NCI-H2171 treated with DMSO at 0.1 percent for 48 hours (cell line): ENCODE measurements at regions not wholly inside any gene's neighbourhood (a gene's known extent, or its start where the extent isn't known, plus 50 kb on each side); places are given as distances from the start of the nearest gene placed in this dataset.

Experiments
- DNase-seq: peaks from one replicate; lab custom pipeline; 2025; lab: John Stamatoyannopoulos, UW

DNA sequence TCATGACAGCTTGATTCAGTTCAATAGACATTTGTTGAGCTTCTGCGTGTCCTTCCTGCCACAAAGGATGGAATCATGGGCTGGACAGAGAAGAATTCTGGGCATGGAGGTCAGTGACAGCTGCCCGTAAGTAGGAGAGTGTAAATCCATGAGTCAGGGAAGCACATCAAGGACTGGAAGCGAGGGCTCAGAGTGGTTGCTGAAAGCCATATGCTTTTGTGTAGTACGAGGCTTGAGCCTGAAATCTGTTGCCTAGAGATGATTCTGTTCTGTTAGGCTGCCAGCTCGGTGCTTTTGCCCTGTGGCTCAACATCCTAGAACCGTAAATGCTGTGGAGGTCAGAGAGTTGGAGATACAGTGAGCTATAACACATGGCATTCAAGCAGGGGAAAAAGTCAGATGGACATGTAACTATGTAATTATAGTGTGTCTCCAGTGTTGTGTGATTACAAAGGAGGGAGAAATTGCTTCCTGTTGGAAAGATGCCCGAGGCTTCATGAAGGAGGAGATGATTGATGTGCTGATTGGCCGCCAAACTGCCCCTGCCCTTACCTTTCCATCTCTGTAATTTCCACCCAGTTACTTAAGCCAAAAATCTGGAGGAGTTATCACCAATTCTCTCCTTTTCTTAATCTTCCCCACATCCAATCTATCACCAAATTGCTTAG lies 92.8 kb upstream of the CACNA1E start:
- DNase-seq: peak; percentile 9

- DNase-seq: no peak
Measured at GRCh38 chr1:181391301-181391900, 91.9 kb upstream of the CACNA1E start.

DNA sequence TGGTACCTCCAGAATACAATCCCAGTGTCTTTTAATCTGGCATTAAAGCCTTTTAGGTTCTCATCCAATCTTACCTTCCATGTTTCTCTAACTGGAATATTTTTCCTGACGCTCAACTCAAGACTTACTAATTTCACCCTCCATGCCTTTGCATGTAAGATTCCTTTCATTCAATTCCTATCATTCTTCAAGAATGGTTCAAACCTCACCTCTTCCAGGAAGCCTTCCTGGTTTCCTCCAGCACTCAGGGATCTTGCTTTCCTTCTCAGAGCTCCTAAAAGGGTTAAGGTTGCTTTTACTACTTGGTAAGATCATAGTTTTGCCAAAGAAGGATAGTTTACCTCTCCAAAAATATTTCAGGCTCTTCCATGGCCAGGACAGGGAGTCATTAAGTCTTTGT lies 91.2 kb upstream of the CACNA1E start:
- no peak for DNase-seq

DNA sequence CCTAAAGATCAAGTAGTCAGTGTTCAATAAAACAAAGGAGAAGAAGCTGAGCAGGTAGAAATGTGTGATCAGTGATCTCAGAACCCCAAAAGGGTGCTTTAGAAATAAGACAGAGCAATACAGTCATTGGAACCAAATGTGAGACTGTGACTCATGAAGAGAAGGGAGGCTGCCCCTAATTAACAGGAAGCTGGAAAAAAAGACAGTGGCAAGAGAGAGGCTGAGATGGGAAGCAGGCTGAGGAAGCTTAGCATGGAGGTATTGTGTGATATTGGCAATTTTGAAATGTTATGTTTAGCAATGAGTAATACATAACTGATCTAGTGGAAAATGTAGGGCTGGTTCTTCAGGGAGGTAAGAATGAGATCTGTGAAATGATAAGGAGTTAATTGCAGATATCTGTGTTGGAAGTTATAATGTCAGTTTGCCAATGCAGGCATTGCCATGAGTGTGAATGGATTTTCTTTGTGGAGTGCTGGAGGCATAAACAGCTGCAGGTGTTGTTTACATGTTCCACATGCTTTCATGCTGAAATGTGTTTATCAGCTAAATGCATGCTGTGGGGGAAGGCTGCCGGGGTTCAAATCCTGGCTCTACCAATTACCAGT lies 90.6 kb upstream of the CACNA1E start:
- DNase-seq: no peak

- no peak for DNase-seq
Measured at GRCh38 chr1:181394766-181395165, 88.6 kb upstream of the CACNA1E start.

- no peak for DNase-seq
Measured at GRCh38 chr1:181396171-181396670, 87.1 kb upstream of the CACNA1E start.

DNA sequence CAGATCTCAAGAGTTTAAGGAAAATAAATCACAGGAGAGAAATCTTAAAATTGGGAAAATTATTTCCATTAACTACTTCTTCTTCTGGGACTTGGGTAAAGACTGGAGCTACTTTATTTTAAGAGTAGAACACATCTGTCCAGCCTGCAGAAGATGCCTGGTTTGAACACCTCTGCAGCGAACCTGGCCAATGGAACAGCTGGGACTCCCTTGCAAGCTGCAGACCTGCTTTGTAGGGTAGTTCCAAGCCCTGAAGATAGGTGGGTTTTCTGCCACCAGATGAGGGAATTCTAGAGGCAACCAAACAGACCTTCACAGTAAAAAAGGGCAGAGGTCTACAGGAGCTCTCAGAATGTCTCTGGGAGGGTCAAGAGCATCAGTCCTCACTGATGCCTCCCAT lies 86.5 kb upstream of the CACNA1E start:
- no peak for DNase-seq

DNA sequence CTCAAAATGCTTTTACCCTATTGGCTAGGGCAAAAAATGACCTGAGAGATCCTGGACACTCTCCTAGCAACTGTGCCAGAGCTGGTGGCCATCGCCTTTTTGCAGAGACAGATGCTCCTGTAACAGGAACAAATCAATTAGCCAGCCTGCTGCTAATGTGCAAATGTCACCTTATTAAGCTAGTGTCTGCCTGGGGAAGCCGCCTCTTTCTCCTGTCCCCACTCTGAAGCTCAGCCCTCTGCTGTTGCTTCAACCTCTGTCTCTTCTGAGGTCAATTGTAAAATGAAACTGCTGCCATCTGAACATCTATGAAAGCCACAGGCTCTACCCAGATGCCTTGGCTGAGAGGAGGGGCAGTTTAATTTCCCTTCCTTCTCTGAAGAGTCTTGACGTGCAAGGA lies 85.5 kb upstream of the CACNA1E start:
- DNase-seq: no peak

DNA sequence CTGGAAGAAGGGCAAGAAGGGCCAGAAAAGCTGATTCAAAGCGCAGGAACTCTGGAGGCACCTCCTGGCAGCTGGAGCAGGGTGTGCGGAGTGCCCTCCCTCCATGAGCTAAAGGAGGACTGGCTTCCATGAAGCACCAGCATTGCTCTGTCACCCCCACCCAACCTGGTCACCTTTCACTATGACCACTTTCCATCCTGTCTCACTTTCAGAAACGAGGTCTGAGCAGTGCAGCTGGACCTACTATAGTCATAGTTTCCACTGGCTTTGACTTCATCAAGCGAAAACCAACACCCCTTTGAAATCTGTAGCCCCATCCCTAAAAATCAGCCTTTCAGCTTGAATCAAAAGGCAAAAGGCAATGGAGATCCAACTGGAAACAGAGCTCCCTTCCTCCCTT lies 84.8 kb upstream of the CACNA1E start:
- no peak for DNase-seq

GRCh38 chr1:181405584-181405983 lies 77.7 kb upstream of the CACNA1E start:
- DNase-seq: no peak

GRCh38 chr1:181406989-181407388 lies 76.3 kb upstream of the CACNA1E start:
- no peak for DNase-seq

DNA sequence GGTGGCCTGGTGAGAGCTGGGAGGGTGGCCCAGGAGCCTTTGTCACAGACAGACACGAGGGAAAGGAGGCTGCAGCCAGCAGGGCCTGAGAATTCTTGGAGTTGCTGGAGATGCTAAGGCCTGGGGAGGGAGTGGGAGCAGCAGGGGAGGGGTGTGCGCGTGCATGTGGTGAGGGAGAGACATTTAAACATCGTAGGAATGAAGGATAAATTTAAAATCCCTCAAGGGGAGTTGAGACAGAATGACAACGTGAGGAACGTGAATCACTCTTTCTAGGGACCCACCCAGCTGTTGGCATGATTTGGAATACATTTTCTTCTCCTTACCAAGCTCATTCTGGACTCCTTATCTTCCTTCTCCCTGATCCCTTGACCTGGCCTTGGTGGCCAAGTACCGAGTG lies 73.3 kb upstream of the CACNA1E start:
- DNase-seq: no peak

DNA sequence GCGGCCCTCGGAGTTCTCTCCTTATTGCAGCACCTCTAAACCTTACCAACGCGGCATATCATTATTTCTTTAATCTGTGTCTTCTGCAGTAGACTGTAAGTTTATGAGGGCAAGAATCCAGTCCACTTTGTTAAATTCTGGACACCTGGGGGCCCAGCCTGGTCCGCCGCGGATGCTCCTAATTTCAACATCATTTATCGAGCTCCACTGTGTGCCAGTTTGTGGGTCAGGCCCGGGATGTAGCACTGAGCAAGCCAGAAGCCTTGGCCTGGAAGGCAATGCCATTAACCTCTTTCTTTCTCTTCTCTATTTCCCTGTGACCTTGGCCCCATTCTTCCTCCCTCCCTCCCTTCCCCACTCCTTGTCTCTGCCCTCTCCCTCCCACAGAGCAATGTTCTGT lies 70.6 kb upstream of the CACNA1E start:
- DNase-seq: no peak

- no peak for DNase-seq
Measured at GRCh38 chr1:181413195-181413815, 70.0 kb upstream of the CACNA1E start.

DNA sequence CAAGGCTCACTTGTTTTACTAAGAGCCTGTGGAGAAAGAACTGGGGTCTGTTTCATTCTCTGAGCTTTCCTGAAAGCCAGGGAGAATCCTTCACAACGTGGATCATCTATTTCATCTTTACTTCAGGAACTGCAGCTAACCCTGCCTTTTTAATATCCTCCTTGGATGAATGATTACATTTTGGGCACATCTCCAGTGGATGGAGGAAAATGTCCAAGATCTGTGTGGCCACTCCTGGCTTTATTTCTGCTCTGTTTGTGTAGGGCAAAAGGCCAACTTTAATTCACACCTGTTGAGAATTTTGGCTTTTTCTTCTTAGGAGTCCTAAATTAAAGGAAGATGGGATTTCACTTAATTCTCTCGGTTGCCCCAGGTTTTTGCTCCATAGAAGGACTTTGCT lies 69.5 kb upstream of the CACNA1E start:
- no peak for DNase-seq

DNA sequence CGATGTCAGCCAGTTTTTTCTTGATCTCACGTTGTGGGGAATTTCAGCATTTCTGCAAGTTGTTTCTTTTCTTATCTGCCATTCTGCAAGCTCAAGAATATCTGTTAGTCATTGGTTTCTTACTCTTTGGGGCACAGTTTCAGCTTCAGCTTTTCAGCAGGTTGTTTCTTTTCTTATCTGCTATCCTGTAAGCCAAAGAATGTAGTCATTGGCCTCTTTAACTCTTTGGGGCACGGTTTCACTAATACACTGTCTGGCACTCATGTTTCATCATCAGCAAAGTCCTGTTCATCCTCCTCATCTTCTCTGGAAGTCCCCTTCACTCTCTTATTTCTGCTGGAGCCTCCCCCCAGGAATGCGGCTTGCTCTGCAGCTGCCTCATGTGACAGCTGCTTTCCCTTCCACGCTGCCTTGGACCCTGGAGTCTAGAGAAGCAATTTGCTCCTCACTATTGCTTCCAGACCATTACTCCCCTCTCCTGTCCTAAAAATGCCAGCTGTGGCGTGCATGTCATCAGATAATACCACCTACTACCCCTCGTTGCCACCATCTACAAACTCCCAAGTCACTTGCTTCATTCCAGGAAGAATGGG lies 67.0 kb upstream of the CACNA1E start:
- DNase-seq: no peak

GRCh38 chr1:181417915-181418314 lies 65.4 kb upstream of the CACNA1E start:
- no peak for DNase-seq

DNA sequence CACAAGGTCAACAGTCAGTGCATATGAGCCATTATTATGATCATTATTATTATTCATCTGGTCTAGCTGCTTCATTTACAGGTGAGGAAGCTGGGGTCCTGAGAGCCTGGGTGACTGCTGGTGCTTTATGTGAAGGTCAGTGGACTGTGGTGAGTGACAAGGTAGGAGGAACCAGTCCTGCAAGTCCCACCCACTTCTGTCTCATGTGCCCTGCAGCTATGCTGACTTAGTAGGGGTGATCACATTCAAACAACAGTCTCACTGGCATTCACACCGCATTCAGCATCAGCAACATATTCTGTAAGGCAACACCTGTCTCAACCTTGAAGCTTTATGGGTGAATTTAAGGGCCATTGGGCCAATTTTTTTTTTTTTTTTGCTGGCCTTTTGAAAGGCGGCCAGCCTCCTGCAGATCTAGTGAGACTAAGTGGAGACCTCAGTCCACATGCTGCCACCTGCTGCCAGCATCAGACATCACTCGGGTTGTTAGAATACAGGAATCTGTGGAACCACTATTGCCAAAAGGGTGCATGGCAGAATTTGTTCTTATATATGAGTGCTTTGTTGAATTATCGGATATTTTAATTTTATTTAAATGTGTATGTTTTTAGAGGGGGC lies 59.9 kb upstream of the CACNA1E start:
- peak; percentile 34 for DNase-seq

GRCh38 chr1:181424786-181425403 lies 58.4 kb upstream of the CACNA1E start:
- peak; percentile 69 for DNase-seq

DNA sequence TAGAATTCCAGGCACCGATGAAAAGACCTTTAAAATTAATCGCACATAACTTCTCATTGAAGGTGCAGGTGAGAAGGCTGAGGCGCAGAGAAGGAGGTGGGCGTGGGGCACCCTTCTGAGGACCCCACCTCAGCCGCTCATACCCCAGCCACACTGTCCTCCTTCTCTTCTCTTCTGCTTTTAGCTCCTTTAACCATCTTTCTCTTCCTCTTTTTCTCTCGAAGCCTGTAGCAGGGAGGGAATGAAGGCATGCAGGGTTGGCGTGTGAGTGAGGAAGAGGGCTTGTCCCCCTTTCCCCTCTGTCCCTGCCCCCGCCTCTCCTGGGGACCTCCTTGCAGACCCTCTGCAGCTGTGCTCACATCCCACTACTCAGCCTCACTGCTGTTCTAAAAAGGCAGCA lies 57.8 kb upstream of the CACNA1E start:
- DNase-seq: no peak

- DNase-seq: no peak
Measured at GRCh38 chr1:181429462-181429861, 53.9 kb upstream of the CACNA1E start.
